HG03354 (cell line): ENCODE measurements at regions not wholly inside any gene's neighbourhood (a gene's known extent, or its start where the extent isn't known, plus 50 kb on each side); places are given as distances from the start of the nearest gene placed in this dataset.

Experiments
- ATAC-seq: cut with Tn5 transposase; IDR thresholded peaks from one replicate; pipeline ENCODE4 v1.9.1; 2021; ENCODE audit warnings: mild to moderate bottlenecking; ENCODE audit not compliant: unreplicated experiment, poor library complexity, severe bottlenecking

- ATAC-seq: no peak
Measured at GRCh38 chr4:59217910-59218631, 1982.1 kb upstream of the ADGRL3 start.

- no peak for ATAC-seq
Measured at GRCh38 chr4:59222221-59222620, 1977.9 kb upstream of the ADGRL3 start.

GRCh38 chr4:59223292-59223941 is 1976.7 kb upstream of the ADGRL3 start:
- ATAC-seq: no peak

- ATAC-seq: no peak
Measured at GRCh38 chr4:59238212-59238611, 1961.9 kb upstream of the ADGRL3 start.

GRCh38 chr4:59240011-59240410 is 1960.1 kb upstream of the ADGRL3 start:
- ATAC-seq: no peak

- ATAC-seq: no peak
Measured at GRCh38 chr4:59243038-59243437, 1957.1 kb upstream of the ADGRL3 start.

- ATAC-seq: no peak
Measured at GRCh38 chr4:59247032-59247431, 1953.1 kb upstream of the ADGRL3 start.

- ATAC-seq: no peak
Measured at GRCh38 chr4:59248313-59248712, 1951.8 kb upstream of the ADGRL3 start.

GRCh38 chr4:59249110-59249509 is 1951.0 kb upstream of the ADGRL3 start:
- ATAC-seq: no peak

GRCh38 chr4:59258002-59258401 is 1942.1 kb upstream of the ADGRL3 start:
- ATAC-seq: no peak

- ATAC-seq: no peak
Measured at GRCh38 chr4:59307609-59308008, 1892.5 kb upstream of the ADGRL3 start.

- ATAC-seq: no peak
Measured at GRCh38 chr4:59314637-59315036, 1885.5 kb upstream of the ADGRL3 start.

- ATAC-seq: no peak
Measured at GRCh38 chr4:59339631-59340030, 1860.5 kb upstream of the ADGRL3 start.

GRCh38 chr4:59341506-59341905 is 1858.6 kb upstream of the ADGRL3 start:
- no peak for ATAC-seq

- ATAC-seq: no peak
Measured at GRCh38 chr4:59348949-59349348, 1851.2 kb upstream of the ADGRL3 start.

- ATAC-seq: no peak
Measured at GRCh38 chr4:59369229-59369628, 1830.9 kb upstream of the ADGRL3 start.

- ATAC-seq: no peak
Measured at GRCh38 chr4:59374416-59374815, 1825.7 kb upstream of the ADGRL3 start.

GRCh38 chr4:59380841-59381366 is 1819.2 kb upstream of the ADGRL3 start:
- ATAC-seq: no peak

GRCh38 chr4:59381591-59381990 is 1818.5 kb upstream of the ADGRL3 start:
- no peak for ATAC-seq

- no peak for ATAC-seq
Measured at GRCh38 chr4:59387759-59388758, 1812.1 kb upstream of the ADGRL3 start.
